Breast epithelium (tissue), 4 donors: ENCODE measurements at regions not wholly inside any gene's neighbourhood (a gene's known extent, or its start where the extent isn't known, plus 50 kb on each side); places are given as distances from the start of the nearest gene placed in this dataset.

Source experiments
- DNase-seq, 2 donors: peaks; one replicate each; pipeline ENCODE4 v3.0.0-alpha.2; 2019; ENCODE audit warnings: low spot score in 2 of 2
- H3K27ac ChIP-seq, 2 donors: fragments of 200-600 bp; sonication (generic) in 1 of 2; one replicate each; pipeline ENCODE4 v1.5.1; 2016 to 2019; ENCODE audit warnings: mild to moderate bottlenecking in 1 of 2
- H3K27me3 ChIP-seq, 2 donors: fragments of 200-600 bp; sonication (generic) in 1 of 2; one replicate each; pipeline versions ENCODE4 v1.5.1 to v1.6.0; 2017 to 2019; ENCODE audit warnings: control low read depth in 1 of 2, mild to moderate bottlenecking in 1 of 2
- H3K36me3 ChIP-seq: fragments of 200-600 bp; one replicate; pipeline ENCODE4 v1.5.1; 2019
- H3K4me1 ChIP-seq, 2 donors: fragments of 200-600 bp; sonication (generic); one replicate each; pipeline ENCODE4 v1.5.1; 2016 to 2019; ENCODE audit warnings: control low read depth in 1 of 2
- H3K4me3 ChIP-seq, 3 donors: fragments of 200-600 bp; sonication (generic); 1 replicate in 2 of 3; 2 replicates in 1 of 3; pipeline ENCODE4 v1.5.1; 2016 to 2019; ENCODE audit warnings: mild to moderate bottlenecking in 3 of 3, moderate library complexity in 2 of 3
- H3K9me3 ChIP-seq, 2 donors: fragments of 200-600 bp; sonication (generic) in 1 of 2; one replicate each; pipeline ENCODE4 v1.5.1; 2016 to 2019; ENCODE audit warnings: control low read depth in 1 of 2
- CTCF ChIP-seq, 3 donors: fragments of 450-650 bp; IDR thresholded peaks; one replicate each; pipeline ENCODE4 v1.5.1; 2016 to 2017; ENCODE audit warnings: antibody characterized with exemption in 3 of 3, mild to moderate bottlenecking in 3 of 3, moderate library complexity in 3 of 3
- POLR2A ChIP-seq: fragments of 450-650 bp; IDR thresholded peaks from one replicate; pipeline ENCODE4 v1.6.1; 2016; ENCODE audit warnings: antibody characterized with exemption, mild to moderate bottlenecking, moderate library complexity
- POLR2AphosphoS5 ChIP-seq, 3 donors: sonication (generic); formaldehyde crosslinking; IDR thresholded peaks; one replicate each; pipeline ENCODE4 v1.6.1; 2017; ENCODE audit warnings: antibody characterized with exemption in 3 of 3
- intact Hi-C: fragments of 100-400 bp; cut with DNase I; formaldehyde crosslinking; loops from one replicate; pipeline ENCODE4 v1.15.1; 2023; ENCODE audit warnings: low total_unique reads

DNA sequence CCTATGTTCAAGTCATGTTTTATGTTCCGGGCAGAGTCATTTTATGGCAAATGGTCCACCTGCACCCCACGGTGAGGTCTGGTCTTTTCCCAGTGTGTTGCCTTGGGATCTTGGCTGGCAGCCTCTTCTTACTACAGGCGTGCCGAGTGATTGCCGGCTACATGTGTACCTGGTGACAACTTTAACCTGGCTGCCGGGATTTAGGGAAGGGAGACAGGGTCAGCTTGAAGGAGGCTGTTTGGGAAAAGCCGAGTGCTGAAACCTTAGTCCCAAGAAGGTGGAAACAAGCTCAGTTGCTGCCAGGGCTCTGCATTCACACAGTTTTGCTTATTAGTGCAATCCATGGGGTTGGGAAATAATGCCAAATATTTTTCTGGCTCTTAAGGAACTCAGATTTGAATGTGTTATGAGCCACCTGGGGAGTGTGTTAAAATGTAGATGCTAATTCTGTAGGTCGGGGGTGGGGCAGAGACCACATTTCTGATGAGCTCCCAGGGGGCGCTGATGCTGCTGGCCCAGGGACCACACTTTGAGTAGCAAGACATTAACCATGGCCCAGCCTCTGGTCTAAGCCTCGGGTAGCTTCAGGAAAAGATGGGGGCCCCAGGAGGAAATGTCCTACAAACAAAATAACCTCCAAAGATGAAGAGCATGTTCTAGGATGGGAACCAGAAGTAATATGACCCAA lies 179.6 kb downstream of the TBX5 start:
- peaks cover 0 to 11% of the 10 kb centered on the region in 2 donors for H3K27me3 ChIP-seq
- no peaks in the 10 kb centered on the region for H3K4me1 ChIP-seq
- H3K27ac ChIP-seq, result no peak overlapping the region
- H3K4me3 ChIP-seq, result no peak overlapping the region
- no peak for DNase-seq
- intact Hi-C loops, result no loop called here
- TF ChIP-seq POLR2AphosphoS5 (IDR thresholded peaks at IDR 0.05) (no peak), POLR2A (no peak), CTCF (IDR thresholded peaks at IDR 0.05) (no peak)
- H3K9me3 ChIP-seq, result peaks cover 0 to 8% of the 10 kb centered on the region in 2 donors
- H3K36me3 ChIP-seq, result no peaks in the 10 kb centered on the region

DNA sequence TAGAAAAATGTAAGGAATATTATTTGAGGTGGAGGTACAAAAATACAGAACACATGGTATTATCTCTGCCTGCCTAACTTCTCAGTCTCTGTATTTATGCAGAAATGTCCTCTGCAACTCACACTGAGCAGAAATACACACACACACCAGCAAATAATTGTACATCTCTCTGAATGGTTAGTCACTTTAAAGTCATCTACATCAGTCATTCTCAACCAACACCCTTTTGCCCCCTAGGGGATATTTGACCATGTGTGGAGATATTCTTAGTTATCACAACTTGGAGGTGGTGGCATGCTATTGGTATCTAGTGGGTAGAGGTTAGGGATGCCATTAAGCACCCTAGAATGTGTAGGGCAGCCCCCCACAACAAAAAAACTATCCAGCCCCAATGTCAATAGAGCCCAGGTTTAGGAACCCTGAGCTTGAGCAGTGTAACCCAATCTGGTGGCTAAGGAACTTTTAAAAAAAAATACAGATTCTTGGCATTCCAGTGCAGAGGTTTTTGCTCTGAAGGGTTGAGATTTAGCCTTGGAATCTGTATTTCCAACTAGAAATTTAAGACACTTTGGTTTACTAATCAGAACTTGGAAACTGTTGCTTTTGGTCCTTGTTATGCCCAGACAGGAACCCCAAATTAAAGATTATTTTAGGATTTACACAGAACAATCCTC lies 183.8 kb downstream of the TBX5 start:
- TF ChIP-seq POLR2A, result no peak
- TF ChIP-seq CTCF (IDR thresholded peaks at IDR 0.05), result no peak
- TF ChIP-seq POLR2AphosphoS5 (IDR thresholded peaks at IDR 0.05), result no peak
- Histone ChIP-seq H3K4me1 (no peaks in the 10 kb centered on the region), H3K4me3 (no peak overlapping the region), H3K36me3 (no peaks in the 10 kb centered on the region), H3K27me3 (peaks cover 0 to 15% of the 10 kb centered on the region in 2 donors), H3K27ac (no peak overlapping the region), H3K9me3 (no peaks in the 10 kb centered on the region)
- DNase-seq, result no peak
- intact Hi-C loops, result loop anchor here (2.0 kb wide), 1 partner anchor 85 kb away; no protein-coding TSS in a partner anchor

- H3K9me3 ChIP-seq, result no peaks in the 10 kb centered on the region
- intact Hi-C loops, result loop anchor here (2.0 kb wide), 1 partner anchor 84 kb away; no protein-coding TSS in a partner anchor
- no peak for DNase-seq
These were observed 184.7 kb downstream of the TBX5 start for GRCh38 chr12:114221136-114221833.

DNA sequence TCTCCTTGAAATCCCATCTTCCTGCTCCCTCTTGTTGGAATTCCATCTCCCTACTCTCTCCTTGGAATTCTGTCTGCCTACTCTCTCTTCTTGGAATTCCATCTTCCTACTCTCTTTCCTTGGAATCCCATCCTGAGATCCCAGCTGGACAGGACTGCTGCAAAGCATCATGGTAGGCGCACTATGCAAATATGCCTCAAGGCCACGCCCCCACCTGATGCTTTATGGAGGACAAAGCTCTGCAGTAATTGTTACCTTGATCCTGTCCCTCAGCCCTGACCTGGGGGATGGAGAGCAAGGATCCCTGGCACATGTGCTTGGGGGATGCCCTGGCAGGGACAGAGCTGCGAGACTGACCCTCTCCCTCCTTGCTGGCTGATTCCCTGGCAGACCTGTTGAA lies 185.6 kb downstream of the TBX5 start:
- H3K27me3 ChIP-seq, result peaks cover 0 to 20% of the 10 kb centered on the region in 2 donors
- H3K27ac ChIP-seq, result no peak overlapping the region
- H3K9me3 ChIP-seq, result no peaks in the 10 kb centered on the region
- H3K4me3 ChIP-seq, result no peak overlapping the region
- DNase-seq, result no peak
- H3K36me3 ChIP-seq, result no peaks in the 10 kb centered on the region
- TF ChIP-seq POLR2A, result no peak
- TF ChIP-seq CTCF (IDR thresholded peaks at IDR 0.05), result no peak
- no peak for TF ChIP-seq POLR2AphosphoS5 (IDR thresholded peaks at IDR 0.05)
- intact Hi-C loops, result loop anchor here (2.0 kb wide), 1 partner anchor 84 kb away; no protein-coding TSS in a partner anchor
- no peaks in the 10 kb centered on the region for H3K4me1 ChIP-seq

More at GRCh38 chr12:114221136-114221833, 184.7 kb downstream of the TBX5 start:
- Histone ChIP-seq H3K36me3 (no peaks in the 10 kb centered on the region), H3K27me3 (peaks cover 0 to 15% of the 10 kb centered on the region in 2 donors), H3K4me1 (no peaks in the 10 kb centered on the region), H3K27ac (no peak overlapping the region), H3K4me3 (no peak overlapping the region)
- no peak for TF ChIP-seq CTCF (IDR thresholded peaks at IDR 0.05)
- TF ChIP-seq POLR2AphosphoS5 (IDR thresholded peaks at IDR 0.05), result no peak

DNA sequence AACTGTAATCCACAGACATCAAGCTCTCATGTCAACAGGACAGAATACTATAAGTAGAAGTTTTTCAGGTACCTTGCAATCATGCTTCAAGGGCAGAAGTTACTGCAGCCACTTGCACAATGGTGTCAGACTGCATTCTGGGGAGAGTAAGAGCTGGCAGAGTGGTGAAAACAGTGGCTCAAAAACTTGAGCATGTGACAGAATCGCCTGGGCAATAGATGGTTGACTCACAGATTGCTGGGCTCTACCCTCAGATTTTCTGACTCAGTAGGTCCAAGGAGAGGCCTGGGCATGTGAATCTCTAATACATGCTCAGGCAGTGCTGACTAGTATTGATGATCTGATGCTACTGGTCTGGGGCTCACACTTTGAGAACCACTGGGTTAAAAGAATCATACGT lies 187.8 kb downstream of the TBX5 start:
- peaks cover 0 to 35% of the 10 kb centered on the region in 2 donors for H3K27me3 ChIP-seq
- no peak for TF ChIP-seq POLR2AphosphoS5 (IDR thresholded peaks at IDR 0.05)
- no peak for TF ChIP-seq CTCF (IDR thresholded peaks at IDR 0.05)
- TF ChIP-seq POLR2A, result no peak
- DNase-seq, result no peak
- H3K4me1 ChIP-seq, result no peaks in the 10 kb centered on the region
- H3K9me3 ChIP-seq, result no peaks in the 10 kb centered on the region
- no peak overlapping the region for H3K4me3 ChIP-seq
- H3K36me3 ChIP-seq, result no peaks in the 10 kb centered on the region
- intact Hi-C loops, result no loop called here
- no peak overlapping the region for H3K27ac ChIP-seq
